Astrocyte (in vitro differentiated cells and primary cell): ENCODE measurements at regions not wholly inside any gene's neighbourhood (a gene's known extent, or its start where the extent isn't known, plus 50 kb on each side); places are given as distances from the start of the nearest gene placed in this dataset.
"Not testable (repeated sequence)": the region's sequence is repeated elsewhere in the genome, so short reads cannot be mapped to it uniquely, and the experiment has no call there.

Source experiments
- DNase-seq: peaks from one replicate; pipeline ENCODE4 v3.0.0-alpha.2; 2010; ENCODE audit warnings: low read depth
- FAIRE-seq: peaks from 2 replicates; lab custom pipeline; 2011; peaks lifted over from hg19 to GRCh38; lab: Jason Lieb, UNC
- H2AFZ ChIP-seq: 2 replicates; pipeline ENCODE4 v1.6.0; 2012; ENCODE audit warnings: low read depth, low read length, inconsistent platforms
- H3K27ac ChIP-seq: 2 replicates; pipeline ENCODE4 v1.5.1; 2011; ENCODE audit warnings: low read depth, low read length, inconsistent platforms
- H3K27me3 ChIP-seq: 2 replicates; pipeline ENCODE4 v1.6.0; 2011; ENCODE audit warnings: low read length, inconsistent platforms; ENCODE audit not compliant: insufficient read depth
- H3K36me3 ChIP-seq: 2 replicates; pipeline ENCODE4 v1.5.1; 2011; ENCODE audit warnings: low read length, inconsistent platforms; ENCODE audit not compliant: insufficient read depth
- H3K4me1 ChIP-seq: 2 replicates; pipeline ENCODE4 v1.5.1; 2011; ENCODE audit warnings: low read length, inconsistent platforms; ENCODE audit not compliant: insufficient read depth
- H3K4me2 ChIP-seq: 2 replicates; pipeline ENCODE4 v1.6.0; 2012; ENCODE audit warnings: low read length, inconsistent platforms
- H3K4me3 ChIP-seq: 2 replicates; pipeline ENCODE4 v1.5.1; 2011; ENCODE audit warnings: low read depth, mild to moderate bottlenecking, low read length, inconsistent platforms; ENCODE audit not compliant: insufficient read depth
- H3K79me2 ChIP-seq: 2 replicates; pipeline ENCODE4 v1.6.0; 2012; ENCODE audit warnings: mild to moderate bottlenecking, low read length, inconsistent platforms; ENCODE audit not compliant: insufficient read depth
- H3K9ac ChIP-seq: 2 replicates; pipeline ENCODE4 v1.6.0; 2012; ENCODE audit warnings: mild to moderate bottlenecking, low read length, inconsistent platforms
- H3K9me3 ChIP-seq: 2 replicates; pipeline ENCODE4 v1.5.1; 2012; ENCODE audit warnings: low read depth, mild to moderate bottlenecking, low read length, inconsistent platforms; ENCODE audit not compliant: insufficient read depth
- H4K20me1 ChIP-seq: 2 replicates; pipeline ENCODE4 v1.6.0; 2012; ENCODE audit warnings: low read length, inconsistent platforms; ENCODE audit not compliant: insufficient read depth
- H3K27ac Mint-ChIP-seq: one replicate; pipeline ENCODE4 v1.8.0; 2021; ENCODE audit warnings: mild to moderate bottlenecking, mixed read lengths; ENCODE audit not compliant: unreplicated experiment
- H3K27me3 Mint-ChIP-seq: one replicate; pipeline ENCODE4 v1.8.0; 2021; ENCODE audit warnings: low read depth, mixed read lengths; ENCODE audit not compliant: unreplicated experiment
- H3K36me3 Mint-ChIP-seq: one replicate; pipeline ENCODE4 v1.8.0; 2021; ENCODE audit warnings: low read depth, mixed read lengths; ENCODE audit not compliant: unreplicated experiment
- H3K4me1 Mint-ChIP-seq: one replicate; pipeline ENCODE4 v1.8.0; 2021; ENCODE audit warnings: low read depth, mixed read lengths; ENCODE audit not compliant: unreplicated experiment
- H3K4me3 Mint-ChIP-seq: one replicate; pipeline ENCODE4 v1.8.0; 2021; ENCODE audit warnings: mild to moderate bottlenecking, moderate library complexity, mixed read lengths; ENCODE audit not compliant: unreplicated experiment
- H3K9me3 Mint-ChIP-seq: one replicate; pipeline ENCODE4 v1.8.0; 2021; ENCODE audit warnings: mild to moderate bottlenecking, mixed read lengths; ENCODE audit not compliant: unreplicated experiment
- CTCF ChIP-seq: IDR thresholded peaks from 2 replicates; pipeline ENCODE4 v1.5.1; 2011; ENCODE audit warnings: low read depth, mild to moderate bottlenecking, inconsistent platforms, low read length, moderate library complexity; ENCODE audit not compliant: insufficient read depth
- EZH2 ChIP-seq: IDR thresholded peaks from 2 replicates; pipeline ENCODE4 v1.6.1; 2012; ENCODE audit warnings: mild to moderate bottlenecking, low read length, inconsistent platforms; ENCODE audit not compliant: insufficient read depth

DNA sequence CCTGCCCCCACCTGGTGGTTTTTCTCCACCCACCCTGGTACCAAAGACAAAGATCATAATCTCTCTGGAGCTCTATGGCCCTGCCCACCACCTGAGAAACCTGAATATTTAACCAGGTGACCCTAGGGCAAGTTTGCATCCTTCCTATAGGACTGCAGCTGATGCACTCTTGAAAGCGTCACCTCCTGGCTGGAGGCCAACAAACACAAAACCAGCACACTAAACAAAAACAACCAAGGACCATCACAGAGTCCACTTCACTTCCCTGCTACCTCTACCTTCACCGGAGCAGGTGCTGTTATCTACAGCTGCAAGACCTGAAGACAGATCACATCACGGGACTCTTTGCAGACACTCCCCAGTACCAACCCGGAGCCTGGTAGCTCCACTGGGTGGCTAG is 296.7 kb upstream of the FGF13 start:
- Mint-ChIP-seq H3K9me3 (no peaks in the 10 kb centered on the region), H3K4me1 (no peaks in the 10 kb centered on the region), H3K36me3 (no peaks in the 10 kb centered on the region), H3K27ac (no peak overlapping the region), H3K4me3 (no peak overlapping the region), H3K27me3 (no peaks in the 10 kb centered on the region)
- Histone ChIP-seq H3K36me3 (no peaks in the 10 kb centered on the region), H3K79me2 (no peaks in the 10 kb centered on the region), H3K4me1 (no peaks in the 10 kb centered on the region), H2AFZ (no peak overlapping the region), H3K4me3 (no peak overlapping the region), H3K4me2 (no peak overlapping the region), H3K9me3 (no peaks in the 10 kb centered on the region), H3K27ac (no peak overlapping the region), H3K9ac (no peak overlapping the region), H3K27me3 (no peaks in the 10 kb centered on the region), H4K20me1 (no peaks in the 10 kb centered on the region)
- DNase-seq (no peak), FAIRE-seq (no peak)
- TF ChIP-seq CTCF (no peak), EZH2 (no peak)

GRCh38 chrX:139003856-139004527 is 292.5 kb upstream of the FGF13 start:
- not testable (repeated sequence) for H3K9me3 Mint-ChIP-seq, H3K9me3 ChIP-seq, H3K4me1 Mint-ChIP-seq, FAIRE-seq, H3K4me2 ChIP-seq, H3K27ac ChIP-seq, H3K79me2 ChIP-seq, H3K9ac ChIP-seq, H3K36me3 Mint-ChIP-seq, H2AFZ ChIP-seq, H3K27ac Mint-ChIP-seq, H3K36me3 ChIP-seq, H4K20me1 ChIP-seq, H3K27me3 ChIP-seq, DNase-seq, H3K4me3 Mint-ChIP-seq, H3K27me3 Mint-ChIP-seq, H3K4me1 ChIP-seq, H3K4me3 ChIP-seq

- no peaks in the 10 kb centered on the region for H3K79me2 ChIP-seq
- H3K27ac ChIP-seq, result no peak overlapping the region
- H2AFZ ChIP-seq, result no peak overlapping the region
- H3K4me2 ChIP-seq, result no peak overlapping the region
- H3K9ac ChIP-seq, result no peak overlapping the region
- TF ChIP-seq EZH2 (no peak), CTCF (no peak)
- Mint-ChIP-seq H3K27ac (no peak overlapping the region), H3K9me3 (peaks cover 5% of the 10 kb centered on the region), H3K36me3 (no peaks in the 10 kb centered on the region), H3K4me3 (no peak overlapping the region), H3K27me3 (no peaks in the 10 kb centered on the region), H3K4me1 (no peaks in the 10 kb centered on the region)
- no peaks in the 10 kb centered on the region for H3K4me1 ChIP-seq
- H3K27me3 ChIP-seq, result no peaks in the 10 kb centered on the region
- FAIRE-seq, result no peak
- H4K20me1 ChIP-seq, result no peaks in the 10 kb centered on the region
- no peaks in the 10 kb centered on the region for H3K36me3 ChIP-seq
- no peaks in the 10 kb centered on the region for H3K9me3 ChIP-seq
- DNase-seq, result no peak
- H3K4me3 ChIP-seq, result no peak overlapping the region
Measured at GRCh38 chrX:139002319-139002718, 290.8 kb upstream of the FGF13 start.
